Epithelial cell of proximal tubule (primary cell): ENCODE measurements at regions not wholly inside any gene's neighbourhood (a gene's known extent, or its start where the extent isn't known, plus 50 kb on each side); places are given as distances from the start of the nearest gene placed in this dataset.

Experiments used
- DNase-seq: peaks from one replicate; pipeline ENCODE4 v3.0.0-alpha.2; 2011; ENCODE audit warnings: low read depth
- H3K4me3 ChIP-seq: 2 replicates; pipeline ENCODE4 v1.5.1; 2011; ENCODE audit warnings: low read depth, mild to moderate bottlenecking, low read length
- TF ChIP-seq, protein P1 (sequence below): conservative IDR thresholded peaks from 2 replicates; pipeline ENCODE4 v1.5.1; 2012; ENCODE audit warnings: low read depth, mild to moderate bottlenecking, low read length

DNA sequence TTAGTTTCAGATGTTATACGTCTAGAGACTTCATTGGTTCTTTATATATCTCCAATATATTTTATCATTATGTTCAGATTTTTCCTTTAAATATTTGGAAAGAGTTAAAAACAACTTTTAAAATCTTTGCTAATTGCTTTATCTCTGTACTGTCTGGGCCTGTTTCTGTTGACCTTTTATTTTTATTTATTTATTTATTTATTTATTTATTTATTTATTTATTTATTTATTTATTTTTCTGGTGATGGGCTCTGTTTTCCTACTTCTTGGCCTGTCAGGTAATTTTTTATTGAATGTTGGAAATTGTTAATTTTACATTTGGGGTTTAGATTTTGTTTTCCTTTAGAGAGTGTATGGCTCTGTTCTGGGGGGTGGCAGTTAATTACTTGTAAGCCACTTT is 279.7 kb upstream of the KAZN start:
- DNase-seq, result no peak
- TF ChIP-seq, protein P1, sequence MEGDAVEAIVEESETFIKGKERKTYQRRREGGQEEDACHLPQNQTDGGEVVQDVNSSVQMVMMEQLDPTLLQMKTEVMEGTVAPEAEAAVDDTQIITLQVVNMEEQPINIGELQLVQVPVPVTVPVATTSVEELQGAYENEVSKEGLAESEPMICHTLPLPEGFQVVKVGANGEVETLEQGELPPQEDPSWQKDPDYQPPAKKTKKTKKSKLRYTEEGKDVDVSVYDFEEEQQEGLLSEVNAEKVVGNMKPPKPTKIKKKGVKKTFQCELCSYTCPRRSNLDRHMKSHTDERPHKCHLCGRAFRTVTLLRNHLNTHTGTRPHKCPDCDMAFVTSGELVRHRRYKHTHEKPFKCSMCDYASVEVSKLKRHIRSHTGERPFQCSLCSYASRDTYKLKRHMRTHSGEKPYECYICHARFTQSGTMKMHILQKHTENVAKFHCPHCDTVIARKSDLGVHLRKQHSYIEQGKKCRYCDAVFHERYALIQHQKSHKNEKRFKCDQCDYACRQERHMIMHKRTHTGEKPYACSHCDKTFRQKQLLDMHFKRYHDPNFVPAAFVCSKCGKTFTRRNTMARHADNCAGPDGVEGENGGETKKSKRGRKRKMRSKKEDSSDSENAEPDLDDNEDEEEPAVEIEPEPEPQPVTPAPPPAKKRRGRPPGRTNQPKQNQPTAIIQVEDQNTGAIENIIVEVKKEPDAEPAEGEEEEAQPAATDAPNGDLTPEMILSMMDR, result no peak

GRCh38 chr1:14320518-14320917 is 278.0 kb upstream of the KAZN start:
- no peak overlapping the region for H3K4me3 ChIP-seq
- TF ChIP-seq, protein P1, result no peak
- no peak for DNase-seq

More for the DNA sequence above, 279.7 kb upstream of the KAZN start:
- no peak overlapping the region for H3K4me3 ChIP-seq

- no peak for DNase-seq
- H3K4me3 ChIP-seq, result no peak overlapping the region
- TF ChIP-seq, protein P1, result no peak
These were observed 277.5 kb upstream of the KAZN start for GRCh38 chr1:14320986-14321385.

GRCh38 chr1:14321422-14321821 is 277.1 kb upstream of the KAZN start:
- no peak overlapping the region for H3K4me3 ChIP-seq
- no peak for DNase-seq
- TF ChIP-seq, protein P1, result no peak

- DNase-seq, result no peak
- H3K4me3 ChIP-seq, result no peak overlapping the region
- TF ChIP-seq, protein P1, result no peak
These were observed 274.8 kb upstream of the KAZN start for GRCh38 chr1:14323568-14324247.

DNA sequence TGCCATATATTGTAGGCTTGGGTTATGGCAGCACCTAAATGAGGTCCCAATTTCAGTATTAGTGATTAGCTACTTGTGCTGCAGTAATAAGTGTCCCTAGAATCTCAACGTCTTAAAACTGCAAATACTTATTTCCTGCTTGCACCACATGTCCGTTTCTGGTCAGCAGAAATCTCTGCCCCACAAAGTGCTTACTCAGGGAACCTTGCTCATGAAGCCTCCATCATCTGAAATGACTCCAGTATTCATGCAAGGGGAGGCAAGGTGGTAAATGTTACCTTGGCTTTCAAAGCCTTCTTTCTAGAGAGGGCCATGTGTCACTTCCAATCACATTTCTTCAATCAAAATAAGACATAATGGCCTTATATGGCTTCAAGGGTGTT is 274.2 kb upstream of the KAZN start:
- no peak for DNase-seq
- TF ChIP-seq, protein P1, result no peak

DNA sequence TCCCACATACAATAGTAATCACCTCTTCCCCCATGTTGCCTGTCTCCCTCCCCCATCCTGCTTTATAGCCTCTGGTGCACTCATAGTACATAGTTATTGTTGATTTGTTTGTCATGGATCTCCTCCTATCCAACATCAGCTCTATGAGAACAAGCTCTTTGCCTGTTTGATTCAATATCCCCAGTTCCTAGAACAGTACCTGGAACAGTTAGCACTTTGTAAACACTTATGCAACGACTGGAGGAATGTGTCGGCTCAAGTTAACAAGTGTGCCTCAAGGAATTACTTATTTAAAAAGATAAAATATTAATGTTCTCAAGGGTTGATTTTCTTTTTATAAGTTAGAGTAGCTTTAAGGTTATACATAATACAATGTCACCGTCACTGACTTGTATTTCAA is 271.6 kb upstream of the KAZN start:
- DNase-seq, result no peak
- TF ChIP-seq, protein P1, result no peak
- no peak overlapping the region for H3K4me3 ChIP-seq

More for the DNA sequence above, 274.2 kb upstream of the KAZN start:
- H3K4me3 ChIP-seq, result no peak overlapping the region
